Hypothalamus (tissue), 51 donors: ENCODE measurements at regions not wholly inside any gene's neighbourhood (a gene's known extent, or its start where the extent isn't known, plus 50 kb on each side); places are given as distances from the start of the nearest gene placed in this dataset.
A peak's percentile ranks its signal among the peaks of the same experiment; 100 is the strongest.

ENCODE experiments used
- DNase-seq, 51 donors: peaks; one replicate each; lab custom pipeline; 2025; lab: John Stamatoyannopoulos, UW

DNA sequence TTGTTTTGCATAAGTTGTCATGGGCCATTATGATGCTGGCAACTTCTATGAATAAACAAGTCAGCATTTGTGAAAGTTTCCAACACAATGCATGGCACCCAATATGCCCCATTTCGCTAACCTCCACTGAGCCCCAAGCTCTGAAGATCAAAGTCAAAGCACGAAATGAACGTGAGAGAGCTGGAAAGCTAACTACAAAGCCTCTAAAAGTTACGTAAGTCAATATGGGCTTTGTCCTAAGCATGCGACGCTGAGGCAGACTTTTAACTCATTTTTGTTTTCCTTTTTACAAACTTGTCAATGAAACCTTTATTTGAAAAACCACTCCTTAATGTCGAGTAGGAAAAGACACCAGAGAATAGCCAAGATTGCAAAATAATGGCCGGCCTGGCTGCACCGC is 131.6 kb upstream of the NUDT7 start:
- no peak for DNase-seq

GRCh38 chr16:77591347-77591746 is 131.0 kb upstream of the NUDT7 start:
- DNase-seq: no peak

GRCh38 chr16:77592021-77592420 is 130.3 kb upstream of the NUDT7 start:
- no peak for DNase-seq

DNA sequence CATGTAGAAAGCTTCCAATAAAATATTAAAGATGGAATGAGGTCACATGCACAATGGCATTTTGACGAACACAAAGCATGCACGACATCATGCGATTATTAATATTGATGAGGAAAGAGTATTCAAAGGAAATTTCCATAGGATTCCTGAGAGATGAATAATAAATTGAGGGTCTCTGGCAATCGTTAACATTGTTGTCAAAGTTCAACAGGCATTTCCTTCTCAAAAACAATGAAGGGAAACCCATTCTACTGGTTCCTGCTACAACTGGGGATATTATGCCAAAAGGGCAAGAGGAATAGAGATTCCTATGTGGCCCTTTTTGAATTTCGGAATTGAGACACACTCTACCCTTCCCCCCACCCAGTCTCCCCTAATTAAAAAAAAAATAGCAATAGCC is 128.3 kb upstream of the NUDT7 start:
- DNase-seq: no peak

DNA sequence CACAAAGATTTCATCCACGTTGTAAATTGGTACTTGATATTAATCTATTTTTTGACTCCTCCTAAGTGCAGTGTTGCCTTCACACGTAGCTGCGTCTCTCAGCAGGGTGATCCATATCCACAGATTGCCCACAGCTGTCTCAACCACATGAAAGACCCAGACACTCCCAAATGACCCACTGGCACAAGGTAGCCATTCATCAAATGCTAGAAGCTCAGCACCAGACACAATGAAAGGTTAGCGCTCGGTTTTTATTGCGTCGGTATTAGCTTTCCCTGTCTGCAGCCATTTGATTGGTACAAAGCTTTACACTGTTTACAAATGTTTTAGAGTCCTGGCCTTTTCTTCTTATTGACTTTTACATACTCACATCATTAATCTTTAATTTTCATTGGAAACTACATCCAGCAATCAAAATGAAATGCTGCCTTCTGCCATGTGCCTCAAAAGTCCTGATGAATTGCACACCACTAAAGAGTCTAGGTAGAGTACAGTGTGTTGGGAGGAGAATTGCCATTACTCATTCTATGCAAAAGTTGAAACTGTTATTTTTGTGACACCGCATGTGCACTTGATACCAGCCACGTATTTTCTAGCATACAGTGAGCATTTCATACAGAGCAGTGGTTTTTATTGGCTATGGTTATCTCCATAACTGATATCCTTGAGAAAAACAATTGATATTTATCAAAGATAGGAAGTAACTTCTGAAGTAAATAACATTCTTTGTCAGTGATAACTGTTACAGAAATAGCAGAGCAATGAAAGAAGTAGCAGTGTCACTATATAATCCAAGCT is 127.3 kb upstream of the NUDT7 start:
- DNase-seq: no peak

DNA sequence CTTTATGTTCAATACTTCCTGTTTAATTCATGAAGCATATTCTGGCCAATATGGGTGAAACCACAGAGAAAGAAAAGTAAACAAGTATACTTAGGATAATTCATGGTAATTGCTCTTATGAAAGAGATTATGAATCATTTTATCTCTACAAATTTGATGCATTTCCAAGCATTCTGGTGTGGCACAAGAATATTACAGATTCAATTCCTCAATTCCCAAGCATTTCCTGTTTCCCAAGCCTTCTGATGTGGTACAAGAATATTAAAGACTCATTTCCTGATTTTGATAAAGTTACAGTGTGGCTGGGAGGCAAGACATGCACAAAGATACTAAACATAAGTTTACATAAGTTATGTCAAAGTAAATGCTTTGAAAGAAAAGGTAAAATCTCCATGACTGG is 126.1 kb upstream of the NUDT7 start:
- DNase-seq: no peak

- peak in 9 of 51 donors; percentile 0 to 16 (median 5) for DNase-seq
Observed at GRCh38 chr16:77599793-77600415, 122.4 kb upstream of the NUDT7 start.

DNA sequence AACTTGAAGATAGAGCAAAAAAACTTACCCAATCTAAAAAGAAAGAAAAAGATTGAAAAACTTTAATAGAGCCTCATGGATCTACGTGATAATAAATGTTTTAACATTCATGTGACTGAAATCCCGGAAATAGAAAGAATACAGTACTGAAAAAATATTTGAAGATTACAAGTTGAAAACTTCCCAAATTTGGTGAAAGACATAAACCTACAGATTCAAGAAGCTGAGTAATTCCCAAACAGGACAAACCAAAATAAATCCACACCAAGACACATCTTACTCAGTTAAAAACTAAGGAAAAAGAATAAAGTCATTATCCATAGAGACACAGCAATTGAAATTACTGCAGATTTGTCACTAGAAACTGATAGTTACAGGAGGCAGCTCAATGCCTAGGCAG is 121.8 kb upstream of the NUDT7 start:
- DNase-seq: no peak

DNA sequence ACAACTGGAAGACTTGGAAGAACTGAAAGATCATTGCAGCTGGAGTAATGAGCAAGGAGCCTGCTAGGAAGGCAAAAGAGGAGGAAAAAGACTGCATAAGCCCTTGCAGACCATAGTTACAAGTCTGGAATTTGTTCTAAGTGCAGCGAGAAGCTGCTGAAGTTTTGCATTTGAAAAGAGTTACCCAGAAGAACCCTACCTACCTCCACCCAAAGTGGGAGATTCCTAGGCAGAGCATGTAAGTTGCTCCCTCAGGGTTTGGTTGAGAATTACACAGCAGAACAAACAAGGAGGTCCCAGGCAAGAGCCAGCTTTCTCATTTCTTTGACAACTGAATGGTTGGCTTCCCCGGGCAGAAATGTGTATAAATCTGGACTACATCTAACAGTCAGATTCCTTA is 118.7 kb upstream of the NUDT7 start:
- no peak for DNase-seq

DNA sequence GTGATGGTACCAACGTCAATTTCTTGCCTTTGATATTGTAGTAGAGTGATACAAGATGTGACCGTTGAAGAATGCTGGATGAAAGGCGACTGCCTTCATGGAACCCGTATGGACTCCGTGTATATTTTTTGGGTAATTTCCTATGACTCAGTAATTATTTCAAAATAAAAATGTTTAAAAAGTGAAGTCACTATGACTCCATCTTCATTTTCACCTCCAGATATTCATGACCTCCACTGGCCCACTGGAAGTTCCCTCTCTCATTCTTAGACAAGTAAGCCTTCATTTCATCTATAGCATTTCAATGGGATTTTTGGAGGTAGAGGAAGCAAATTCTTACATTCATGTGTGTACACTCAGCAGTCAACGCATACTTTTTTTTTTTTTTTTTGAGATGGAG is 111.8 kb upstream of the NUDT7 start:
- DNase-seq: no peak

- no peak for DNase-seq
Observed at GRCh38 chr16:77611386-77611785, 110.9 kb upstream of the NUDT7 start.

- no peak for DNase-seq
Observed at GRCh38 chr16:77612596-77612995, 109.7 kb upstream of the NUDT7 start.

DNA sequence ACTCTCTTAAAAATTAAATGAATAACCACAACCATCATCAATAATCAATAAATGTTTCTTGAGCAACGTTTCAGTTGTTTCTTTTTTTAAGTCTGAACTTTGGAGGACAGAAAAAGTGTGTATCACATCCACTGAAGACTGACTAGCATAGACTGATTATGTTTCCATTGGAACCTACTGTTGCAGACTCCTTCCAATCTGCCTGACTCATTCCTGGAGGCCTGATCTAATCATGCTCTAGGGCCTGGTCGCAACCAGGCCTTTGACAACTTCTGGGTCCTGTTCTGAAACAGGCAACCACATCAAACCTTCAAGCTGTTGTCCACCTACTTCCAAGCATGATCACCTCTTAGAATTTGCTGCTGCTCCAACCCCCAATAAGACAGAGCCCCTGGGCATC is 109.2 kb upstream of the NUDT7 start:
- DNase-seq: no peak

DNA sequence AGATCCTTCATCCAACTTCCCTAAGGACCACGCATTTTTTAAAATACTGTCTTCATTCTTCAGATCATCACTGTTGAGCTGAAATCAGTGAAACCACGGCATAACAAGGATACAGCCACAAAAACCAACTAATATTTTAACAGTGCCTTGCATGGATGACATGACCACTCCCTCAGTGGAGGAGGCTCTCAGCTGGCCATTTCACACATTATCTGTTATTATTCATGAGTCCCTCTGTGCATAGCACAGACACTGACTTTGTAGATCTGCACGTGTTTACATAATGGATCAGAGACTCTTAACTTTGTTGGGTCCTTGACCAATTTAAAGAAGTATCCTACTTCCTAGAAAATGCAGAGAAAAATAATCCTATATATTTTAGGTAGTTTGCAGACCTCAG is 104.8 kb upstream of the NUDT7 start:
- DNase-seq: no peak

DNA sequence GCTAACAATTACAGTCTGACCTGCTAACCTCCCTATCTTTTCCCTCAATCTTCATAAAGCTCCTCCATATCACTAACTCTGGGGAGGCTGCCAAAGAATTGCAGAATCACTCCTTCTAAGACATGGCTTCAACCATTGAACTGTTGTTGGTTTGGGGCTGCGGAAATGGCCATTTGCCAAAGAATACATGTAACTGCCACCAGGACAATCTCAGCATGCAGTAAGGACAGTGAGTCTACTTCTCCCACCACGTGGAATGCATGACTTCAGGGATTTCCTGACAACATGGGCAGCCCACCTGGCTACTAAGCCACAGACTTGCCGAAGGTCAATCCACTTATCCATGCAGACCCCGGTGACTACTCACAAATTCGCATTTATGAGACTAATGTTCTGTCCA is 104.3 kb upstream of the NUDT7 start:
- DNase-seq: no peak

DNA sequence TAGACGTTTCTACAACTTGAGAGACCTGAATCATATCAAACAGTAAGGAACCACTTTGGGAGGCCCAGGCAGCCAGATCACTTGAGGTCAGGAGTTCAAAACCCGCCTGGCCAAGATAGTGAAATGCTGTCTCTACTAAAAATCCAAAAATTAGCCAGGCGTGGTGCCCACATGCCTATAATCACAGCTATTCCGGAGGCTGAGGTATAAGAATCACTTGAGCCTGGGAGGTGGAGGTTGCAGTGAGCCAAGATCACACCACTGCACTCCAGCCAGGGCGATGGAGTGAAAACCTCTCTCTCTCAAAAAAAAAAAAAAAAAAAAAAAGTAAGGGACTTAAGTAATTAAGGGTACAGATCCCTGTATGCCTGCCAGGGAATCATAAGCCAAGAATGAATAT is 103.4 kb upstream of the NUDT7 start:
- no peak for DNase-seq

DNA sequence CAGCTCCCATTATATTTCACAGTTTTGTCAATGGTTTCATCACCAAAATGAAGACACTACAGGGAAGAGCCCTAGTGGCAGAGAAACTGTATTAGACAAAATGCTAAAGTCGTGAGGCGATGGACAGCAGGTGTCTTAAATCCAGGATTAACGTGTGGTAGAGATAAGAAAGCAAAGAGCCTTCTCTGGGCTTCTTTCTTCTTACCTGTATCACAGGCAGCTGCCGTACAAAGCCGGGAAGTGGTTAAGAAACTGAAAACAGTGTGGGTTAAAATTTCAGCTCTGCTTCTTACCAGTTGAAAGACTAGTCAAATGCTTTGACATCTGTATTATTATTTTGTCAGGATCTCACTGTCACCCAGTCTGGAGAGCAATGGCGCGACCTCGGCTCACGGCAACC is 98.2 kb upstream of the NUDT7 start:
- DNase-seq: no peak

GRCh38 chr16:77636615-77637014 is 85.7 kb upstream of the NUDT7 start:
- DNase-seq: no peak

GRCh38 chr16:77637940-77638339 is 84.4 kb upstream of the NUDT7 start:
- no peak for DNase-seq

DNA sequence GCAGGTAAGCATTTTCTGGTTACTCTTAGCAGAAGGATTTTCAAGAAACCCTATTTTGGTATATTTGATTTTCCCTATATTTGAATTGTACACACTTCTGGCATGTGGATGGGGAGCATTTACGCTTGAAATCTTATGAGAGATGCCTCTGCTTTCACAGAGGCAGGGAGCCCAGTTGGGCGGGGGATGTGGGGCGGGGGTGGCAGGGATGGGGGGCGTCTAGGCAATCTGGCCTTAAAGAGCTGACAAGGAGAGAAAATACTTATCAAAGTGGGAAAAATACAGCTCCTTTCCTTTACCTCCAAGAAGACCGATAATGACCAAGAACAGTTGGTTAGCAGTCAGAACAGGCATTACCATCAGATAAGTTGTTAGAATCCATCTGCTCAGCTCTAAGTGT is 79.1 kb upstream of the NUDT7 start:
- no peak for DNase-seq

DNA sequence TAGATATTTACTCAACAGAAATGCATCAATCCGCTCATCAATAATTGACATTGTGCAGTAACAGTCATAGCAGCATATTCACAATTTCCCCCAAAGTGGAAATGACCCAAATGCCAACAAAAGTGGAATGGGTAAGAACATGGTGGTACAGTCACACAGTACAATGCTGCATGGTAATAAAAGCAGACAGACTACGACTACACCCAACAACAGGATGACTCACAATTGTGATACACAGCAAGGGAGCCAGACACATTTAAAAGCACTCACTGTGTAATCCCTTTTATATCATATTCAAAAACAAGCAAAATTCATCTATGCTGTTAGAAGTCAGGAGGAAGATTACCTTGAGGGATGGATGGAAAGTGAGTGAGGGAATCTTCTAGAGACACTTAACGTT is 76.5 kb upstream of the NUDT7 start:
- DNase-seq: no peak

- no peak for DNase-seq
Observed at GRCh38 chr16:77647726-77648125, 74.6 kb upstream of the NUDT7 start.

DNA sequence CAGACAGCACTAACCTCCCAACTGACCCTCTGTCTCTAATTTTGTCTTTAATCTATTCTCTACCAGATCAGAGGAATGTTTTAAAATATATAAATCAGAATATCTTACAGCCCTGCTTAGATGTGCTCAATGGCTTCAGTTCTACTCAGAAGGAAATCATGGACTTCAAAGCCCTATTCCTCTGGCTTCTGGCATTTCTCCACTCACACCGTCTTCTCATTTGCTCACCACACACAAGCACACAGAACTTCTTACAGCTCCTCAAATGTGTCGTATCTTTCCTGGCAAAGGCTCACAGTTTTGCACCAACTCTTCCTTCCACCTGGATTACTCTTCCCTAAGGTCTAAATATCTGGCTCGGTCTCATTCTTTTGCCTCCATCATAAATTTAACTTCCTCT is 71.6 kb upstream of the NUDT7 start:
- no peak for DNase-seq
